HL-60 (cell line): ENCODE measurements at regions not wholly inside any gene's neighbourhood (a gene's known extent, or its start where the extent isn't known, plus 50 kb on each side); places are given as distances from the start of the nearest gene placed in this dataset.

Experiments
- DNase-seq, 2 experiments: peaks; one replicate each; pipeline ENCODE4 v3.0.0-alpha.2; 2010 to 2020; ENCODE audit warnings: low read depth in 1 of 2, low spot score in 1 of 2
- H3K27ac ChIP-seq: fragments of 250-450 bp; sonication (Bioruptor Pico); replicated peaks from 2 replicates; pipeline ENCODE4 v1.5.1; 2020; ENCODE audit warnings: mild to moderate bottlenecking, moderate library complexity
- H3K27me3 ChIP-seq: fragments of 250-450 bp; sonication (Bioruptor Pico); 2 replicates; pipeline ENCODE4 v1.5.1; 2021; ENCODE audit warnings: mild to moderate bottlenecking, moderate library complexity; ENCODE audit not compliant: insufficient read depth, poor library complexity, severe bottlenecking
- H3K4me3 ChIP-seq: replicated peaks from 2 replicates; pipeline ENCODE4 v1.5.1; 2011; ENCODE audit warnings: mild to moderate bottlenecking, control low read depth, low read length; ENCODE audit not compliant: insufficient read depth
- CTCF ChIP-seq: IDR thresholded peaks from one replicate; pipeline ENCODE4 v1.5.1; 2011; ENCODE audit warnings: low read length, control low read depth, inconsistent platforms; ENCODE audit not compliant: insufficient read depth
- GABPA ChIP-seq: IDR thresholded peaks from 2 replicates; pipeline ENCODE4 v1.6.1; 2012; ENCODE audit warnings: low read depth
- POLR2AphosphoS5 ChIP-seq: IDR thresholded peaks from 2 replicates; pipeline ENCODE4 v1.6.1; 2012; ENCODE audit warnings: low read depth
- REST ChIP-seq: IDR thresholded peaks from 2 replicates; pipeline ENCODE4 v1.6.1; 2012; ENCODE audit warnings: low read depth; ENCODE audit not compliant: insufficient replicate concordance
- SPI1 ChIP-seq: IDR thresholded peaks from 2 replicates; pipeline ENCODE4 v1.6.1; 2012; ENCODE audit warnings: low read depth, mild to moderate bottlenecking, borderline replicate concordance

- H3K27ac ChIP-seq = no peak overlapping the region
- H3K27me3 ChIP-seq = no peaks in the 10 kb centered on the region
- no peak overlapping the region for H3K4me3 ChIP-seq
- TF ChIP-seq SPI1 (no peak), CTCF (no peak), GABPA (no peak), POLR2AphosphoS5 (no peak), REST (no peak)
- DNase-seq = no peak
Measured at GRCh38 chr3:6216135-6217026, 644.5 kb upstream of the GRM7 start.

- no peak for DNase-seq
- no peak overlapping the region for H3K27ac ChIP-seq
Measured at GRCh38 chr3:6220447-6220846, 640.5 kb upstream of the GRM7 start.

GRCh38 chr3:6222069-6222468 lies 638.8 kb upstream of the GRM7 start:
- H3K27me3 ChIP-seq = no peaks in the 10 kb centered on the region
- H3K27ac ChIP-seq = no peak overlapping the region
- DNase-seq = no peak
- no peak overlapping the region for H3K4me3 ChIP-seq
- no peak for TF ChIP-seq SPI1
- no peak for TF ChIP-seq POLR2AphosphoS5
- TF ChIP-seq GABPA = no peak
- no peak for TF ChIP-seq REST
- TF ChIP-seq CTCF = no peak

More at GRCh38 chr3:6220447-6220846, 640.5 kb upstream of the GRM7 start:
- peak; percentile 52; the same call in 1 of the 2 replicates for TF ChIP-seq SPI1
- no peak for TF ChIP-seq CTCF
- Histone ChIP-seq H3K27me3 (no peaks in the 10 kb centered on the region), H3K4me3 (no peak overlapping the region)

GRCh38 chr3:6223572-6223971 lies 637.3 kb upstream of the GRM7 start:
- Histone ChIP-seq H3K27me3 (no peaks in the 10 kb centered on the region), H3K4me3 (no peak overlapping the region), H3K27ac (no peak overlapping the region)
- no peak for DNase-seq
- no peak for TF ChIP-seq POLR2AphosphoS5
- no peak for TF ChIP-seq SPI1
- TF ChIP-seq CTCF = no peak
- no peak for TF ChIP-seq GABPA
- TF ChIP-seq REST = no peak
